SK-N-SH (cell line): ENCODE measurements at regions not wholly inside any gene's neighbourhood (a gene's known extent, or its start where the extent isn't known, plus 50 kb on each side); places are given as distances from the start of the nearest gene placed in this dataset.

ENCODE experiments used
- EP300 ChIP-seq, 2 experiments: IDR thresholded peaks; 2 replicates each; pipeline versions ENCODE4 v1.4.0 to v1.6.1; 2012; ENCODE audit warnings: borderline replicate concordance in 1 of 2, low read depth in 1 of 2, low read length in 1 of 2
- GATA2 ChIP-seq: sonication (generic); formaldehyde crosslinking; IDR thresholded peaks from 2 replicates; pipeline ENCODE4 v1.5.0; 2020; ENCODE audit warnings: mild to moderate bottlenecking, missing genetic modification reagents
- TF ChIP-seq, protein P1 (sequence below): IDR thresholded peaks from 2 replicates; pipeline ENCODE4 v1.4.0; 2012; ENCODE audit warnings: low read depth

DNA sequence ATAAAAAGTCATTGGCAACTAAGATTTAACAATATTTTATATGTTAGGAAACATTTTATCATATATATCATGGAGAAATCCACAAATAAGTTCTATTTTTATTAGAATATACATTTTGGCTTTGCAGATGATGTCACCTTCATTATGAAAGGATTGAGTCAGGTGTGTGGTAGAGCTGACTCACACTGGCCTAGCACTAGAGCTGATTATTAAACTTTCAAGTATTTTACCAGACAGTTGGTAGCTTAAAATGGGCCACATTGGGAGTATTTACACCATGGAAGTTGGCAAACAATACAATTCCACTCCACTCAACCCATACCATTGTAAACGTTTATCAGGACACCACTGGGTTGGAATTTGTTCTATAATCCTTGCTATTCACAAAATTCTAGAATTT lies 1036.6 kb downstream of the TRHDE start:
- TF ChIP-seq EP300 (IDR thresholded peaks at IDR 0.05; ENCODE audit: borderline replicate concordance in 1 of 2, low read depth in 1 of 2, low read length in 1 of 2) = no peak
- TF ChIP-seq, protein P1, sequence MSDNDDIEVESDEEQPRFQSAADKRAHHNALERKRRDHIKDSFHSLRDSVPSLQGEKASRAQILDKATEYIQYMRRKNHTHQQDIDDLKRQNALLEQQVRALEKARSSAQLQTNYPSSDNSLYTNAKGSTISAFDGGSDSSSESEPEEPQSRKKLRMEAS = no peak
- TF ChIP-seq GATA2 (CRISPR knock-in tag) = no peak
